HG03571 (cell line): ENCODE measurements at regions not wholly inside any gene's neighbourhood (a gene's known extent, or its start where the extent isn't known, plus 50 kb on each side); places are given as distances from the start of the nearest gene placed in this dataset.
"Not testable (repeated sequence)": the region's sequence is repeated elsewhere in the genome, so short reads cannot be mapped to it uniquely, and the experiment has no call there.

ENCODE experiments used
- ATAC-seq: cut with Tn5 transposase; IDR thresholded peaks from one replicate; pipeline ENCODE4 v1.9.1; 2021; ENCODE audit not compliant: unreplicated experiment

DNA sequence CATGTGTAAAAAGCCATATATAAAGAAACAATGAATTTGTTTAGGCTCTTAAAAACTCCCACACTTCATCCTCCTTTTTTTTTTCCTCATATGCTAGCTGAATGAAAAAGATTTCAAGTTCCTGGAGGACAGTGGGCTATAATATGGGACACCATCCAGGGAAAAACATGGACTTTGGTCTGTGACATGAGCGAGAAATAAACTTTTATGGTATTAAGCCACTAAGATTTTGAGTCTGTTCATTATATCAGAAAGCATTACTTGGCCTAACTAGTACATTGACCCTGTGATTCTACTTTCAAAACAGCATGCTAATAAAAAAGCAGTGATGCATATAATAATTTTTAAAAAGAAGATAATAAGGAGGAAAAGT, 392.3 kb upstream of the CAMK1G start:
- ATAC-seq, result no peak

DNA sequence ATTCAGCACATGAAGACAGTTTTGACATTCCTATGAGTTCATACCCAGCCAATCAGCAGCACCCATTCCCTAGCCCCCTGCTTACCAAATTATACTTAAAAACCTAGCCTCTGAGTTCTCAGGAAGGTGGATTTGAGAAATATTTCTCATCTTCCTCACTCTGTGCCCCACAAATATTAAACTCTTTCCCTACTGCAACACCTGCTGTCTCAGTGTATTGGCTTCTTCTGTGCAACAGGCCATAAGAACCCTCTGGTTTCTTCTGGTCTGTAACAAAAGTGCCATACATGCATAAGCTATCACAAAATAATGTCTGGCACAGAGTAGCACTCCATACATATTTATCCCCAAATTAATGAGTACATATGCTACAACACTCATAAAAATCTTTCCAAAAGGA, 387.4 kb upstream of the CAMK1G start:
- ATAC-seq, result no peak

DNA sequence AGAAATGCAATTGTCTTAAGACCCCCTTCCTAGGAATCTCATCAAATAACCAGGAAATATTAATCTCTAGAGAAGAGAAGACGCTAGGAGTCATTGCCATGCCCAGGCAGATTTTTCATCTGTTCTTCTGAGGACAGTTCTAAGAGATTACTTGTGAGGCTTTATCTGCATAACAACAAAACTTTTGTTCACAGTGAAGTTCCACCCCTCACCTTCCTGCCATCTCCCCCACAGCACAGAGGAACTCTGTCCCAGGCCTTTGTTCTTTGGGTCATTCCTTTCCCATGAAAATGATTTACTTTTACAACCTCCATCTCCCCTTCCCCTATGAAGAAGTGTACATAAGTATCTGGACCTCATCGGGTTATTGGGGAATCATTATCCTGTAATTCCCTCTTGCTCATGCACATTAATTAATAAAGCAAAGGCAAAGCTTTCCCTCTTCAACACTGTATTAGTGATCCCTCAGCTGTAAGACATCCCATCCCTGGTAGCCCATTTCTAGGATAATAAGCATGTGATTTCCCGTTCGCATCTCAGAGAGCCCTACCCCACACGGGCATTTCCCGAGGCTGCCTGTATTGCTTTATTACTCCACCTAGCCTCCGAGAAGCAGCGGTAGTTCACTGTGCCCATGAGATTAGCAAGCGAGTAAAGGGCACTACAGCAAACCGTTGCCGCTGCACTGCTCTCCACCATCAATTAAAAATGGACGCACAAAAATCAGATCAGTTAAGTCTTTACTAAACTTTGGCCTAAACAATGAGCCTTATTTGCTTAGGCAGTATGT, 384.4 kb upstream of the CAMK1G start:
- ATAC-seq, result no peak

GRCh38 chr1:209199822-209200221, 383.7 kb upstream of the CAMK1G start:
- ATAC-seq, result no peak

- ATAC-seq, result not testable (repeated sequence)
These were observed 381.2 kb upstream of the CAMK1G start for GRCh38 chr1:209202321-209202720.

DNA sequence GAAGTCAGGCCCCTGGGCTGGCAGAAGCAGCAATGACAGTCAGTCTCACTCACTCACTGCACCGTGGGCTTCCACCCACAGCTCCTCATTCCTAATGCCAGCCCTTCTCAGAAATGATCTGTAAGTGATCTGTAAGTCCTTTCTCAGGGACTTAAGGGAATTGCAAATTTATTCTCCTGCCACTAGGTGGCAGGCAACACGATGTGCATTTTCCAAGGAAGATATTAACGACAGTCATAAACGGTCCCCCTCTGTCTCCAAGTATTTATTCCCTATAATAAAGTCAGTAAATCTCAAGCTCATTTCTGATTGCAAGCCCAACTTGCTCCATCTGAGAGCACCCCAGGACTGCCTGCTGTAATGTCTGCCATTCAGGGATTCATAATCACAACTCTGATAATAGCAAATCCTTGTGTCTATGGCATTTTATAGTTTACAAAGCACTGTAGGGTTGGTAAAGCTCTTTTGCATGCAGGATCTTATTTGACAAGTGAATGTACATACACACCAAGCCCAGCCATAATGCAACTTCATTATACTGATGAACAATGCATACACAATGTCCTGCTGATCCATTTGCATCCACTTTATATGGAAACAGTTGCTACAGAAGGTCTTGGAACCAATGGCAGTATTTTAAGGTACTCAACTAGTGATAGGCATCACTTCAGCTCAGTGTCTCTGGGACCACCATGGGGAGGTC, 380.5 kb upstream of the CAMK1G start:
- ATAC-seq, result no peak

- ATAC-seq, result no peak
These were observed 380.0 kb upstream of the CAMK1G start for GRCh38 chr1:209203533-209203895.

- no peak for ATAC-seq
These were observed 378.5 kb upstream of the CAMK1G start for GRCh38 chr1:209205039-209205438.

- no peak for ATAC-seq
These were observed 376.3 kb upstream of the CAMK1G start for GRCh38 chr1:209207126-209207700.

- peak; percentile 73 for ATAC-seq
These were observed 375.7 kb upstream of the CAMK1G start for GRCh38 chr1:209207701-209208286.

- ATAC-seq, result no peak
These were observed 374.9 kb upstream of the CAMK1G start for GRCh38 chr1:209208648-209209047.

GRCh38 chr1:209213989-209214388, 369.5 kb upstream of the CAMK1G start:
- ATAC-seq, result no peak

DNA sequence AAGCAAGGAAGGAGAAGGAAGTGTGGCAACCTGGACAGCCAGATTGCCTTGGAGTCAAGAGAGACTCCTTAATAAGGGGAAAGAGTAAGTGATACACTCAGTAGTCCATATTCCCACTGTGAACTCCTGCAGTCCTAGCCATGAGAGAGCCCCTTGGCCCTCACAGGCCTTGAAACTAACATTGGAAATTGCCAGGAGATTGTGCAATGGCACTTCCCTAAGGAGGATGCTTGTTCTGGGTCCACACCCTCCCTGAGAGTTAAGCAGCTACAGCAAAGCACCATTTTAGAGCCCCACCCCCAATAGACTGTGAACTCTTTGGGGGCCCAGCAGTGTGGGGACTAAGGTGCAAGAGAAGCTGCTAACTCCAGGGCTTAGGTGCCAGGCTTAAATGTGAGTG, 367.7 kb upstream of the CAMK1G start:
- no peak for ATAC-seq

DNA sequence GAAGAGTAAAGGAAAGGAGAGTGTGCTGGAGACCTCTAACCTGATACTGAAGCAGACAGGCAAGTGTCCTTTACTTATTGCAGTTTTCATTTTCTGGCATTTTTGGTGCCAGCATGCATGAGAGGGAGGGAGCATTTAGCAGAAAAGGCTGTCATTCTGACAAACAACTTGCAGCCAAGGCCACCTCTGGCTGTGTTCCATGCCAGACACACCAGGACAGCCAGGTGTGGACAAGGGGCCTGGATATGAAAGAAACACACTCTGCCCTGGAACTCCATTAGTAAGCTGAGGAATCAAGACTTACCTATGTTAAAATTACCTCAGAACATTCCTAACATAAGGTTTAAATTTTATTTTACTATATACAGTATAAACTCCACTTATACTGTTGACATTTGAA, 365.4 kb upstream of the CAMK1G start:
- no peak for ATAC-seq

DNA sequence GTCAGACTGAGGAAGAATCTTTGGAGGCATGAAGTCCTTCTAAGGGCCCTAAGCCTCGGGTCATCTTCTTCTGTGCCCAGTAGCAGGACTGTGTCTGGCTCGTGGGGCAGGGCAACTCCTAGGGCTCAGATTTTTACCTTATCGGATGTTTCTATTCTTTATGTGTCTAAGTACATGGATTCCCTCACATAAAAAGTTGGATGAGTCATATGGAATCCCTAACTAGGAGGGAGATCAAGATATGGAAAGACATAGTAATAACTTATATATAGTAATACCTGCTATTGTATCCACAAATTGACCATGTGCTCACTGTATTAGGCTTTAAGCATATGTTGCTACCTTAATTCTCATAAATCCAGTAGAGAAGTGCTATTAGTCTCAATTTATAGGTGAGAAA, 364.5 kb upstream of the CAMK1G start:
- no peak for ATAC-seq

DNA sequence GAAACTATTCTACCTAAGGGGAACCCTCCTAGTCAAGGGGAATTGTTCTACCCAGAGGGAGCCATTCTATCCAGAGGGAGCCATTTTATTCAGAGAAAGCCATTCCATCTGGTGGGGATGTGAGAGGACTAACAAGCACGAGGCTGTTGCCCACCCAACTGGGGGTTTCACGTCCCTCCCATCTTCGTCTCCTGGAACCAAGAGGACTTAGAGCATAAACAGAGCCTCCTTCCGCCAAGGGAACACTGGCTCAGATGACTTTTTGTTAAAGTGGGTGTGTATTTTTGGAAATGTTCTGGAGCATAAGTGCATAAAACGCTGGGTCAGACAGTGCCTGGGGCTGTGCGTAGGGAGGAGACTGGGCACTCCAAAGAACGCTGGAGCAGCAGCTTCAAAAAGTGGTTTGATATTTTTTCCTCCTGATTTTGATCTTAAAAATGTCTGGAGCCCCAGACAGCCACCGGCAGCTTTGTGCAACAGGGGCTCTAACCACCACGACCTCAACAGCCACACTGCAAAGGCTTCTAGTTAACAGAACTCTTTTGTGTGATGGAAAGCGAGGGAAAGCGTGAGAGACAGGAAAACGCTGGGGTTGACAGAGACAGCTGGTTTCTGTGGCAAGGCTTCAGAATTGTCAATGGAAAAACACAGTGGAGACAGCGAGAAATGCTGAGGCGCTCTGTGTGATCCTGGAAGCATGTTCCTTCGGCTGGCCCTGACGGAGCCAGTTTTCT, 363.6 kb upstream of the CAMK1G start:
- ATAC-seq, result no peak

DNA sequence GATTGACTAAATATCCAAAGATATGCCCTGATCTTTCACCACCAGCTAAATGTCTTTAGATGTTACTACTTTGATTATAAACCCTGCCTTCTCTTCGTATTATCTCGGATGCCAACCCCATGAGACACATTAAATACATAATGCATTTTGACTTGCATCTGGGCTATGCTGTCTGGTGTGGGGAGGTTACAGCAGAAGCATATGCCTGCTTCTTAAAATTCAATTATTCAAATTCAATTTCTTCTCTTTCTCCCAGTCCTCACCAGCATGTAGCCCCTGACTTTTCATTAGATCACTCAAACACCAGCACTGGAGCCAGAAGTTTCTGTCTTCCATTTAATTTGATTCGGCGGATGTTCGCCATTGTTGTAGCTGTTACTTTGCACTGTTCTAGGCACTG, 360.7 kb upstream of the CAMK1G start:
- no peak for ATAC-seq

GRCh38 chr1:209223791-209224190, 359.7 kb upstream of the CAMK1G start:
- no peak for ATAC-seq

GRCh38 chr1:209224886-209225285, 358.6 kb upstream of the CAMK1G start:
- no peak for ATAC-seq

- ATAC-seq, result no peak
These were observed 356.3 kb upstream of the CAMK1G start for GRCh38 chr1:209227171-209227570.

- ATAC-seq, result no peak
These were observed 355.6 kb upstream of the CAMK1G start for GRCh38 chr1:209227941-209228340.
